OCI-LY3 (cell line): ENCODE measurements at regions not wholly inside any gene's neighbourhood (a gene's known extent, or its start where the extent isn't known, plus 50 kb on each side); places are given as distances from the start of the nearest gene placed in this dataset.

Experiments
- H2AFZ ChIP-seq: fragments of 200-600, 300-600 bp; shearing (Covaris generic); 2 replicates; pipeline ENCODE4 v1.6.0; 2014; ENCODE audit warnings: antibody characterized with exemption, low read depth, low read length
- H3K27ac ChIP-seq: fragments of 200-600, 300-600 bp; sonication (generic); 2 replicates; pipeline ENCODE4 v1.5.1; 2014; ENCODE audit warnings: mild to moderate bottlenecking, low read length, moderate library complexity, mixed read lengths
- H3K27me3 ChIP-seq: fragments of 200-600, 300-600 bp; sonication (generic); 2 replicates; pipeline ENCODE4 v1.6.1; 2014; ENCODE audit warnings: low read depth, low read length, mixed read lengths
- H3K36me3 ChIP-seq: fragments of 200-600, 300-600 bp; sonication (generic); replicated peaks from 2 replicates; pipeline ENCODE3; 2014; ENCODE audit warnings: low read depth, low read length, mixed read lengths
- H3K4me1 ChIP-seq: fragments of 300-600, 200-600 bp; sonication (generic); 2 replicates; pipeline ENCODE4 v1.6.1; 2014; ENCODE audit warnings: low read length, mixed read lengths
- H3K4me2 ChIP-seq: fragments of 200-600, 300-600 bp; sonication (generic); 2 replicates; pipeline ENCODE4 v1.6.1; 2014; ENCODE audit warnings: low read length, mixed read lengths
- H3K4me3 ChIP-seq: fragments of 300-600, 200-600 bp; sonication (generic); 2 replicates; pipeline ENCODE4 v1.5.1; 2014; ENCODE audit warnings: antibody characterized with exemption, mild to moderate bottlenecking, low read length, moderate library complexity
- H3K79me2 ChIP-seq: fragments of 300-600, 200-600 bp; shearing (Covaris generic); 2 replicates; pipeline ENCODE4 v1.6.1; 2014; ENCODE audit warnings: mild to moderate bottlenecking, low read length, mixed read lengths
- H3K9ac ChIP-seq: fragments of 300-600, 200-600 bp; shearing (Covaris generic); 2 replicates; pipeline ENCODE4 v1.6.0; 2014; ENCODE audit warnings: mild to moderate bottlenecking, low read length, moderate library complexity
- H3K9me3 ChIP-seq: fragments of 200-600, 300-600 bp; shearing (Covaris generic); 2 replicates; pipeline ENCODE4 v1.6.1; 2014; ENCODE audit warnings: low read length, mixed read lengths; ENCODE audit not compliant: insufficient read depth
- H4K20me1 ChIP-seq: fragments of 200-600, 300-600 bp; sonication (generic); 2 replicates; pipeline ENCODE4 v1.6.1; 2016; ENCODE audit warnings: low read length, mixed read lengths; ENCODE audit not compliant: insufficient read depth
- EZH2phosphoT487 ChIP-seq: fragments of 200-600 bp; shearing (Covaris generic); IDR thresholded peaks from 2 replicates; pipeline ENCODE4 v1.6.1; 2018; ENCODE audit warnings: antibody characterized with exemption, mixed run types, low read depth
- TF ChIP-seq, protein P1 (sequence below): fragments of 200-600, 300-600 bp; sonication (generic); IDR thresholded peaks from 2 replicates; pipeline ENCODE4 v1.5.1; 2014; ENCODE audit warnings: antibody characterized with exemption, low read length, low read depth

DNA sequence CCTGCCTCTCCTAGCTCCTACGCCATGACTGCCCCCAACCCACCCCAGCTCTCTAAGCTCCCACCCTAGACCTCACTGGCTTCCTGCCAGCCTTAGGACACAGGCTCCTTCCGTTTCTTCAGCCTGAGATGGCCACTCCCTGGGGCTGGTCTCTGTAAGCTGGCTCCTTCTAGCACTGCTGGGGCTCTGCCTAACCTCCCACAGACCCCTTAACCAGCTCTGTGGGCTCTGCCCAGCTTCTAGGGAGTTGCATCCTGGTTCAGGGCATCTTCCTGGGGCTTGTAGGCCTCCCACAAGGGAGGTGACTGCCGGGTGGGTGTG, 478.6 kb upstream of the KLF6 start:
- Histone ChIP-seq H3K9me3 (no peaks in the 10 kb centered on the region), H3K27ac (no peak overlapping the region), H3K36me3 (no peaks in the 10 kb centered on the region), H3K27me3 (no peaks in the 10 kb centered on the region), H3K4me2 (no peak overlapping the region), H3K4me3 (no peak overlapping the region), H2AFZ (no peak overlapping the region), H4K20me1 (no peaks in the 10 kb centered on the region), H3K4me1 (no peaks in the 10 kb centered on the region), H3K79me2 (no peaks in the 10 kb centered on the region), H3K9ac (no peak overlapping the region)
- no peak for TF ChIP-seq EZH2phosphoT487
- TF ChIP-seq, protein P1, sequence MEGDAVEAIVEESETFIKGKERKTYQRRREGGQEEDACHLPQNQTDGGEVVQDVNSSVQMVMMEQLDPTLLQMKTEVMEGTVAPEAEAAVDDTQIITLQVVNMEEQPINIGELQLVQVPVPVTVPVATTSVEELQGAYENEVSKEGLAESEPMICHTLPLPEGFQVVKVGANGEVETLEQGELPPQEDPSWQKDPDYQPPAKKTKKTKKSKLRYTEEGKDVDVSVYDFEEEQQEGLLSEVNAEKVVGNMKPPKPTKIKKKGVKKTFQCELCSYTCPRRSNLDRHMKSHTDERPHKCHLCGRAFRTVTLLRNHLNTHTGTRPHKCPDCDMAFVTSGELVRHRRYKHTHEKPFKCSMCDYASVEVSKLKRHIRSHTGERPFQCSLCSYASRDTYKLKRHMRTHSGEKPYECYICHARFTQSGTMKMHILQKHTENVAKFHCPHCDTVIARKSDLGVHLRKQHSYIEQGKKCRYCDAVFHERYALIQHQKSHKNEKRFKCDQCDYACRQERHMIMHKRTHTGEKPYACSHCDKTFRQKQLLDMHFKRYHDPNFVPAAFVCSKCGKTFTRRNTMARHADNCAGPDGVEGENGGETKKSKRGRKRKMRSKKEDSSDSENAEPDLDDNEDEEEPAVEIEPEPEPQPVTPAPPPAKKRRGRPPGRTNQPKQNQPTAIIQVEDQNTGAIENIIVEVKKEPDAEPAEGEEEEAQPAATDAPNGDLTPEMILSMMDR, result no peak

DNA sequence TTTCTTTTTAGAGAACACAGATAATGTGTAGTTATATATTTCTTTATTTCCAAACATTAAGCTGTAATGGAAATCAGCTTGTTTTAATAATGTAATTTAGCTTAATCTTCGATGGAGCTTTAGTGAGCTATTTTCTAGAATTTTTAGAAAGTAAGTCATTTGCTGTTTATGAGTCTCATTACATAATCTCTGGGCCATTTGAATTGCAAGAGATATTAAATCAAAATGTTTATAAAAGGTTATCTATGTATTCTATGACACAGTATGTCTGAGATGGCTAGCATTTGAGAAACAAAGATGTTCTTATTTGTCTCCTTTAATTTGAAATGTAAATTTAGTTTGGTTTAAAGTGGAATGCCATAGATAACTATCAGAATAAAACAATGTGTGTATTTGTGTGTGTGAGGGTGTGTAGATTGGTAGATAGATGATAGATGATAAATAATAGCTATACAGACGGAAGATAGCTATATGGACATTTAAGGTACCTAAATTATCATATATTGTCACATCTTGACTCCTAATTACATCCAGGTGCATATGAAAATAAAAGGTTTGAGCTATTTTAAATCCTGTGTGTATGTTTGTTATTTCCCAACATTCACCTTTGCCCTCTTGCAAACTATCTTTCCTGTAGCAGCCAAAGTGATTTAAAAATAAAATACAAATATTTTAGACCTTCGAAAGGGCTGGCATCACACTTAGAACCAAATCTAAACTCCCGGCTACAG, 478.0 kb upstream of the KLF6 start:
- Histone ChIP-seq H3K27ac (no peak overlapping the region), H3K9me3 (no peaks in the 10 kb centered on the region), H3K9ac (no peak overlapping the region), H3K27me3 (no peaks in the 10 kb centered on the region), H3K36me3 (no peaks in the 10 kb centered on the region), H3K4me1 (no peaks in the 10 kb centered on the region), H2AFZ (no peak overlapping the region), H4K20me1 (no peaks in the 10 kb centered on the region), H3K4me3 (no peak overlapping the region), H3K4me2 (no peak overlapping the region), H3K79me2 (no peaks in the 10 kb centered on the region)
- no peak for TF ChIP-seq EZH2phosphoT487
- TF ChIP-seq, protein P1, result no peak

DNA sequence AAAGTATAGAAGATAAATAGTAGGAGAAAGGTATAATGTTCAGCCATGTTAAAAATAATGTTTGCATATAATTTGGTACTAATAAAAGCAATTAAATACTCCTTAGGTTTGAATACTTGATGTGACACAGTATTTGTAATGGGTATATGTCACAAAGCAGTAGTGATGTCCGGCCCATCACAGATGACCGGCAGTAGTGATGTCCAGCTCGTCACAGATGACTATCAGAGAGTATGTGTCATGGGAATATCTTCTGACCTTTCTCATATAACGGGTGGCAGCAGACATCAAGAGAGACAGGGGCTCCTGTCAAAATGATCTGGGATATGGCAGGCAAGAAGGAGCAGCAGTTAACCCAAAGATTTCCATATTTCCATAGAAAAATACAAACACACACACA, 477.4 kb upstream of the KLF6 start:
- Histone ChIP-seq H3K79me2 (no peaks in the 10 kb centered on the region), H3K4me3 (no peak overlapping the region), H3K27ac (no peak overlapping the region), H3K27me3 (no peaks in the 10 kb centered on the region), H3K4me1 (no peaks in the 10 kb centered on the region), H4K20me1 (no peaks in the 10 kb centered on the region), H3K36me3 (no peaks in the 10 kb centered on the region), H3K9ac (no peak overlapping the region), H2AFZ (no peak overlapping the region), H3K9me3 (no peaks in the 10 kb centered on the region), H3K4me2 (no peak overlapping the region)
- no peak for TF ChIP-seq EZH2phosphoT487
- TF ChIP-seq, protein P1, result no peak

DNA sequence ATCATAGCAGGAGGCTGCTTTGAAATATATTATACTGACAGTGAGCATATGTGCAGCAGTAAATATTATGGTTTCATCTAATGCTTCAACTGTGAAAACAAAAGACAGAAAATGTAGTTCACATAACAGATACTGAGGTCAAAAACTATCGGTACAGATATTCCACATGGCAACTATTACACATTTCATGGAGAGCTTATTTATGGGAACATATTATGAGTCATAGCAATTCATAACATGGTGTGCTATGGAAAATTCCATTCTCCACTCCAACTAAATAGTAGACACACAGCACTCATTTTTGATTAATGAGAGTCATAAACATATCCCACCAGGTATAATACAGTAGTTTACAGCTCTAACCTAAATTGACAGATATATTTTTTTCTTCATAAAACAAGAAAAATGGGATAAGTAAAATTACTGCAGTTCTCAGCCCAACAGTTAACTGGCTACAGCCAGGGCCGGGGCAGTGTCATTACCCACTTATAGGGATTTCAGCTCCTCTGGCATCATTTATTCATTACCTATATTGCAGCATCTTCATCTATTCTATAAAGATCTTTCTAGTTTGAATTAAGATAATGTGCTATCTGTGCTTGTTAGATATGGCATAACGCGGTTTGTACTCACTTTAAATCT, 475.6 kb upstream of the KLF6 start:
- H3K9me3 ChIP-seq, result no peaks in the 10 kb centered on the region
- H3K27me3 ChIP-seq, result no peaks in the 10 kb centered on the region
- no peaks in the 10 kb centered on the region for H4K20me1 ChIP-seq
- no peak for TF ChIP-seq EZH2phosphoT487
- TF ChIP-seq, protein P1, result no peak
- H3K4me3 ChIP-seq, result no peak overlapping the region
- no peak overlapping the region for H3K4me2 ChIP-seq
- H3K27ac ChIP-seq, result no peak overlapping the region
- H2AFZ ChIP-seq, result no peak overlapping the region
- H3K9ac ChIP-seq, result no peak overlapping the region
- no peaks in the 10 kb centered on the region for H3K79me2 ChIP-seq
- no peaks in the 10 kb centered on the region for H3K36me3 ChIP-seq
- no peaks in the 10 kb centered on the region for H3K4me1 ChIP-seq
